T-cell (primary cell): ENCODE measurements at regions not wholly inside any gene's neighbourhood (a gene's known extent, or its start where the extent isn't known, plus 50 kb on each side); places are given as distances from the start of the nearest gene placed in this dataset.

ENCODE experiments used
- ATAC-seq, 4 experiments: fragments of 200-7000 bp in 3 of 4; fragments of 150-1000 bp in 1 of 4; cut with Tn5 transposase; replicated peaks in 1 of 4; 1 replicate in 3 of 4; 2 replicates in 1 of 4; pipeline ENCODE4 v1.10.0; 2021; ENCODE audit warnings: moderate library complexity in 3 of 4, mild to moderate bottlenecking in 2 of 4, moderate number of reproducible peaks in 1 of 4
- CTCF ChIA-PET, 2 donors: fragments of 300-600 bp; sonication (Branson Sonifier 250); formaldehyde crosslinking; loops; one replicate each; lab custom pipeline; 2022; ENCODE audit warnings: antibody characterized with exemption in 2 of 2; lab: Charles Lee
- POLR2A ChIA-PET, 2 donors: fragments of 300-600 bp; sonication (Branson Sonifier 250); formaldehyde crosslinking; loops; one replicate each; lab custom pipeline; 2022; ENCODE audit warnings: antibody characterized with exemption in 2 of 2; lab: Charles Lee
- DNase-seq, 35 experiments: peaks; one replicate each; pipeline versions ENCODE4 v3.0.0 to v3.0.0-alpha.2; 2013 to 2023
- H3K27ac ChIP-seq: one replicate; pipeline ENCODE4 v1.5.1; 2013; ENCODE audit warnings: low read length
- H3K27me3 ChIP-seq, 2 experiments: replicated peaks in 1 of 2; 1 replicate in 1 of 2; 2 replicates in 1 of 2; pipeline versions ENCODE4 v1.6.1 to v1.7.0; 2013; ENCODE audit warnings: low read length in 1 of 2, mixed read lengths in 1 of 2; ENCODE audit not compliant: control insufficient read depth in 2 of 2, insufficient read depth in 2 of 2; ENCODE audit errors: extremely low read depth in 1 of 2
- H3K36me3 ChIP-seq, 2 donors: 1 replicate in 1 of 2; 2 replicates in 1 of 2; pipeline versions ENCODE4 v1.6.1 to v1.7.0; 2013; ENCODE audit warnings: low read length in 1 of 2; ENCODE audit not compliant: control insufficient read depth in 2 of 2, insufficient read depth in 1 of 2; ENCODE audit errors: extremely low read depth in 1 of 2
- H3K4me1 ChIP-seq, 2 experiments: 1 replicate in 1 of 2; 2 replicates in 1 of 2; pipeline versions ENCODE4 v1.6.1 to v1.7.0; 2013; ENCODE audit warnings: low read length in 2 of 2, mixed read lengths in 1 of 2; ENCODE audit not compliant: insufficient read depth in 2 of 2, control insufficient read depth in 1 of 2; ENCODE audit errors: extremely low read depth in 1 of 2
- H3K4me3 ChIP-seq, 2 donors: 1 replicate in 1 of 2; 2 replicates in 1 of 2; pipeline versions ENCODE4 v1.5.1 to v1.7.0; 2013; ENCODE audit warnings: mild to moderate bottlenecking in 2 of 2, low read length in 1 of 2, moderate library complexity in 1 of 2; ENCODE audit not compliant: control insufficient read depth in 1 of 2; ENCODE audit errors: extremely low read depth in 1 of 2
- H3K9me3 ChIP-seq: 2 replicates; pipeline ENCODE4 v1.7.0; 2013
- H3K27ac Mint-ChIP-seq, 2 donors: one replicate each; pipeline ENCODE4 v1.8.0; 2020 to 2021; ENCODE audit warnings: mild to moderate bottlenecking in 2 of 2, mixed read lengths in 2 of 2
- H3K27me3 Mint-ChIP-seq, 2 donors: one replicate each; pipeline ENCODE4 v1.8.0; 2021 to 2022; ENCODE audit warnings: mixed read lengths in 2 of 2
- H3K36me3 Mint-ChIP-seq: one replicate; pipeline ENCODE4 v1.8.0; 2021; ENCODE audit warnings: mixed read lengths
- H3K4me1 Mint-ChIP-seq, 3 donors: one replicate each; pipeline ENCODE4 v1.8.0; 2020 to 2022; ENCODE audit warnings: mixed read lengths in 3 of 3, mild to moderate bottlenecking in 1 of 3
- H3K4me3 Mint-ChIP-seq, 3 donors: one replicate each; pipeline ENCODE4 v1.8.0; 2020 to 2022; ENCODE audit warnings: mild to moderate bottlenecking in 3 of 3, mixed read lengths in 3 of 3, moderate library complexity in 3 of 3
- H3K9me3 Mint-ChIP-seq, 3 donors: one replicate each; pipeline ENCODE4 v1.8.0; 2020 to 2022; ENCODE audit warnings: mixed read lengths in 3 of 3
- WGBS: methylation state at CpG from one replicate; pipeline ENCODE4 v1.1.5; 2013; ENCODE audit warnings: missing lambda C conversion rate; ENCODE audit not compliant: insufficient coverage; 5-methylcytosine and 5-hydroxymethylcytosine counted together

DNA sequence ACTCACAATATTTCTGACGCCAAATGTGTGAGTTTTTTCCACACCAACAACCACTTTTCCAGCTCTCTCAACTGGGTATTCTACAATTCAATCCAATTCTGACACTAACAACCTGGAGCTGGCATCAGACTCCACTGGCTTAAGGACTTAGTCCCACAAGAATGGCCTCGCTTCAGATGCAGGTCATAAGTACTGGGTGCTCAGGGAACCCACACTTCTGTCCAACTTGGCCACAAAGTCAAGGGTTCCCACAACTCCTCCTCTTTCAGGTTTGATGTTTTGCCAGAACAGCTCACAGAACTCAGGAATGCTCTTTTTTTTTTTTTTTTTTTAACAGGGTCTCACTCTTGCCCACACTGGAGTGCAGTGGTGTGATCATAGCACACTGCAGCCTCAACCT, 56.1 kb upstream of the TMC5 start:
- WGBS: 58% methylated on average over 2 of the region's 2 CpGs
- POLR2A ChIA-PET: no interaction called here

DNA sequence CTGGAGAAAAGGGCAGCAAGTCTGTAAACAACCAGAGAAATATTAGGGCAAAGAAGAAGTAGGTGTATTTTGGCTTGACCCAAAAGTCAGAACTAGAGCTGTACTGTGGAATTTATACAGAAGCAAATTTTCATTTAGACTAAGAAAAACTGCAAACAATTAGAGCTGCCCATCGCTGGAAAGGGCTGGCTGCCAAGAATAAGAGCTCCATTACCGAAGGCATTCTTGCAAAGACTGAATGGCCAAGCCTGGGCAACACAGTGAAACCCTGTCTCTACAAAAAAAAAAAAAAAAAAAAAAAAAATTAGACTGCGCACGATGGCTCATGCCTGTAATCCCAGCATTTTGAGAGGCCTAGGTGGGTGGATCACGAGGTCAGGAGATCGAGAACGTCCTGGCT, 53.9 kb upstream of the TMC5 start:
- no peaks in the 10 kb centered on the region for H3K36me3 Mint-ChIP-seq
- H3K4me3 Mint-ChIP-seq: no peak overlapping the region
- 100% methylated on average over 1 of the region's 7 CpGs for WGBS
- ChIA-PET POLR2A (no interaction called here), CTCF (interaction anchor here in 1 of 2 donors (0.6 kb wide), 1 partner anchor 1826 kb away, joined by 3 read pairs; no protein-coding TSS in a partner anchor)
- H3K9me3 Mint-ChIP-seq: peaks cover 8 to 12% (median 12%) of the 10 kb centered on the region in 3 donors
- H3K27ac Mint-ChIP-seq: no peak overlapping the region
- DNase-seq (no peak), ATAC-seq (no peak)
- H3K27me3 Mint-ChIP-seq: no peaks in the 10 kb centered on the region
- Histone ChIP-seq H3K4me3 (no peak overlapping the region), H3K27ac (no peak overlapping the region), H3K27me3 (no peaks in the 10 kb centered on the region), H3K36me3 (no peaks in the 10 kb centered on the region), H3K9me3 (no peaks in the 10 kb centered on the region), H3K4me1 (no peaks in the 10 kb centered on the region)
- no peaks in the 10 kb centered on the region for H3K4me1 Mint-ChIP-seq

More for the DNA sequence above, 56.1 kb upstream of the TMC5 start:
- Histone ChIP-seq H3K27ac (no peak overlapping the region), H3K36me3 (no peaks in the 10 kb centered on the region), H3K9me3 (no peaks in the 10 kb centered on the region), H3K27me3 (no peaks in the 10 kb centered on the region), H3K4me3 (no peak overlapping the region), H3K4me1 (no peaks in the 10 kb centered on the region)
- H3K4me3 Mint-ChIP-seq: no peak overlapping the region
- no peaks in the 10 kb centered on the region for H3K36me3 Mint-ChIP-seq
- DNase-seq (no peak), ATAC-seq (no peak)
- H3K27ac Mint-ChIP-seq: no peak overlapping the region
- no peaks in the 10 kb centered on the region for H3K27me3 Mint-ChIP-seq
- CTCF ChIA-PET: no interaction called here
- H3K9me3 Mint-ChIP-seq: peaks cover 0 to 3% (median 3%) of the 10 kb centered on the region in 3 donors
- H3K4me1 Mint-ChIP-seq: no peaks in the 10 kb centered on the region

DNA sequence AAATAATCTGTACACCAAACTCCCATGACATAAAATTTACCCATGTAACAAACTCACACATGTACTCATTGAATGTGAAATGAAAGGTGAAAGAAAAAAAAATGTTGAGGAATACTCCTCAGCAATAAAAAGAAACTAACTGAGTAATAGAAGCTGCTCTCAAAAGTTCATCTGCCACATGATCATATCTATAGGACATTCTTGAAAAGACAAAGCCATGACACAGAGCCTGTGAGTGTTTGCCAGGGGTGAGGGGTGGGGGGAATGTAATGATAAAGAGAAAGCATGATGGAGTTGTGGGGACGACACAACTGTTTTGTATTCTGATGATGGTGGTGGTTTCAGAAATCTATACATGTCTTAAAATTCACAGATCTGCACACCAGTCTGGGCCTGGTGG, 52.2 kb upstream of the TMC5 start:
- H3K9me3 ChIP-seq: no peaks in the 10 kb centered on the region
- no peaks in the 10 kb centered on the region for H3K36me3 ChIP-seq
- DNase-seq (no peak), ATAC-seq (no peak)
- H3K4me1 ChIP-seq: no peaks in the 10 kb centered on the region
- H3K4me3 ChIP-seq: no peak overlapping the region
- Mint-ChIP-seq H3K27me3 (no peaks in the 10 kb centered on the region), H3K9me3 (peaks cover 8 to 12% (median 12%) of the 10 kb centered on the region in 3 donors), H3K4me1 (no peaks in the 10 kb centered on the region), H3K36me3 (no peaks in the 10 kb centered on the region), H3K4me3 (no peak overlapping the region), H3K27ac (no peak overlapping the region)
- POLR2A ChIA-PET: no interaction called here
- no CpG with 5 or more reads among the region's 1 CpG for WGBS
- H3K27me3 ChIP-seq: no peaks in the 10 kb centered on the region
- no peak overlapping the region for H3K27ac ChIP-seq
- CTCF ChIA-PET: no interaction called here

DNA sequence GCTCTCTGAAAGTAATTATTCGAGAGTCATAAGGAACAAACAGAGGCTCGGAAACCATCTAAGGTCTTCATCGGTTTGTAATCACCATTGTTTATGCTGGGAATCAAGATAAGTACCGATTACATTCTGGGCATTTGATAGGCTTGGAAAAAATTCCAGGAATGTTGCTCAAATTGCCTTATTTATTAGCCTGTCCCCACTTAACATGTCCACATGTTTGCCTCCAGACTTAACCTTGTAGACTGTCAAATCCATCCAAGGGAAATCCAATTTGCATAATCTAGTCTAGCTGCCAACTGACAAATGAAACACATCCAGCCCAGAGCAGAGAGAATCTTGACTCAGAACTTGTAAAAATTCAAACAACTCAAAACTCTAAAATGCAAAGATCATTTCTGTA, 51.3 kb upstream of the TMC5 start:
- ChIA-PET CTCF (no interaction called here), POLR2A (no interaction called here)
- no peaks in the 10 kb centered on the region for H3K36me3 ChIP-seq
- no peak for DNase-seq
- no peaks in the 10 kb centered on the region for H3K4me1 Mint-ChIP-seq
- no peaks in the 10 kb centered on the region for H3K27me3 Mint-ChIP-seq
- H3K4me3 Mint-ChIP-seq: no peak overlapping the region
- no peak overlapping the region for H3K4me3 ChIP-seq
- H3K36me3 Mint-ChIP-seq: no peaks in the 10 kb centered on the region
- no peak for ATAC-seq
- H3K9me3 Mint-ChIP-seq: peaks cover 8 to 12% (median 12%) of the 10 kb centered on the region in 3 donors
- no peak overlapping the region for H3K27ac Mint-ChIP-seq
- H3K27me3 ChIP-seq: no peaks in the 10 kb centered on the region
- WGBS: no CpG with 5 or more reads among the region's 4 CpGs
- H3K4me1 ChIP-seq: no peaks in the 10 kb centered on the region
- no peak overlapping the region for H3K27ac ChIP-seq
- no peaks in the 10 kb centered on the region for H3K9me3 ChIP-seq

DNA sequence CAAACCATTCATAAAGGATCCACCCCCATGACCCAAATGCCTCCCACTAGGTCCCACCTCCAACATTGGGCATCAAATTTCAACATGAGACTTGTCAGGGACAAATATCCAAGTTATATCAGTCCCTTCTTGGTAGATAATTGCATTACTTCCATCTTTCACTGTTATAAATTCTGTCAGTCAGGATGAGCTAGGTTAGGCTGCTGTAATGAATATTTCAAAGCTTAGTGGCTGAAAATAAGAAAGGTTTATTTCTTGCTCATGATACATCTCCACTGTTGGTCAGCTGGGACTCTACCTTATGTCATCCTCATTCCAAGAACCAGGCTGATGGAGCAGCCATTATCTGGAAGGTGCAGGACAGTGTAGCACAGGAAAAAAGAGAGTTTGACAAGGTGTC, 50.3 kb upstream of the TMC5 start:
- DNase-seq: no peak
- H3K27ac Mint-ChIP-seq: no peak overlapping the region
- Histone ChIP-seq H3K4me3 (no peak overlapping the region), H3K27me3 (no peaks in the 10 kb centered on the region), H3K36me3 (no peaks in the 10 kb centered on the region), H3K27ac (no peak overlapping the region), H3K9me3 (no peaks in the 10 kb centered on the region), H3K4me1 (no peaks in the 10 kb centered on the region)
- ChIA-PET CTCF (no interaction called here), POLR2A (no interaction called here)
- peaks cover 8 to 12% (median 12%) of the 10 kb centered on the region in 3 donors for H3K9me3 Mint-ChIP-seq
- H3K4me1 Mint-ChIP-seq: no peaks in the 10 kb centered on the region
- no peak overlapping the region for H3K4me3 Mint-ChIP-seq
- H3K36me3 Mint-ChIP-seq: no peaks in the 10 kb centered on the region
- ATAC-seq: no peak
- no peaks in the 10 kb centered on the region for H3K27me3 Mint-ChIP-seq
